HG02610 (cell line): ENCODE measurements at regions not wholly inside any gene's neighbourhood (a gene's known extent, or its start where the extent isn't known, plus 50 kb on each side); places are given as distances from the start of the nearest gene placed in this dataset.
"Not testable (repeated sequence)": the region's sequence is repeated elsewhere in the genome, so short reads cannot be mapped to it uniquely, and the experiment has no call there.

ENCODE experiments used
- ATAC-seq: cut with Tn5 transposase; IDR thresholded peaks from one replicate; pipeline ENCODE4 v1.9.1; 2021; ENCODE audit warnings: mild to moderate bottlenecking, moderate library complexity; ENCODE audit not compliant: unreplicated experiment

- ATAC-seq = no peak
These were observed 943.1 kb upstream of the WWC1 start for GRCh38 chr5:167348251-167348926.

- ATAC-seq = no peak
These were observed 942.5 kb upstream of the WWC1 start for GRCh38 chr5:167348980-167349379.

GRCh38 chr5:167351316-167351715 lies 940.1 kb upstream of the WWC1 start:
- no peak for ATAC-seq

- no peak for ATAC-seq
These were observed 938.6 kb upstream of the WWC1 start for GRCh38 chr5:167352801-167353200.

- ATAC-seq = no peak
These were observed 936.1 kb upstream of the WWC1 start for GRCh38 chr5:167355346-167355745.

- ATAC-seq = no peak
These were observed 935.1 kb upstream of the WWC1 start for GRCh38 chr5:167356374-167356773.

- ATAC-seq = no peak
These were observed 932.5 kb upstream of the WWC1 start for GRCh38 chr5:167358868-167359492.

GRCh38 chr5:167361795-167362194 lies 929.6 kb upstream of the WWC1 start:
- ATAC-seq = no peak

- no peak for ATAC-seq
These were observed 928.4 kb upstream of the WWC1 start for GRCh38 chr5:167363065-167363464.

- ATAC-seq = no peak
These were observed 916.3 kb upstream of the WWC1 start for GRCh38 chr5:167375125-167375524.

- ATAC-seq = no peak
These were observed 912.3 kb upstream of the WWC1 start for GRCh38 chr5:167378894-167379723.

GRCh38 chr5:167381457-167381856 lies 910.0 kb upstream of the WWC1 start:
- ATAC-seq = no peak

- no peak for ATAC-seq
These were observed 901.9 kb upstream of the WWC1 start for GRCh38 chr5:167389537-167389936.

GRCh38 chr5:167391286-167391685 lies 900.2 kb upstream of the WWC1 start:
- ATAC-seq = not testable (repeated sequence)

- no peak for ATAC-seq
These were observed 899.2 kb upstream of the WWC1 start for GRCh38 chr5:167392240-167392639.

GRCh38 chr5:167393358-167393757 lies 898.1 kb upstream of the WWC1 start:
- ATAC-seq = no peak

GRCh38 chr5:167402671-167403070 lies 888.8 kb upstream of the WWC1 start:
- ATAC-seq = no peak

GRCh38 chr5:167406513-167406912 lies 884.9 kb upstream of the WWC1 start:
- no peak for ATAC-seq

GRCh38 chr5:167412556-167412955 lies 878.9 kb upstream of the WWC1 start:
- no peak for ATAC-seq

GRCh38 chr5:167413506-167413905 lies 877.9 kb upstream of the WWC1 start:
- no peak for ATAC-seq

- no peak for ATAC-seq
These were observed 876.8 kb upstream of the WWC1 start for GRCh38 chr5:167414611-167415010.
